ENCODE measurements at regions not wholly inside any gene's neighbourhood (a gene's known extent, or its start where the extent isn't known, plus 50 kb on each side); places are given as distances from the start of the nearest gene placed in this dataset.
A peak's percentile ranks its signal among the peaks of the same experiment; 100 is the strongest.

GRCh38 chr18:56517761-56518160 lies 120.6 kb downstream of the TXNL1 start:
- no peak for TF ChIP-seq CTCF (IDR thresholded peaks at IDR 0.05; ENCODE audit: extremely low read depth, low read depth, low read length)
- no peaks in the 10 kb centered on the region for H3K79me2 ChIP-seq (ENCODE audit: insufficient read depth, low read length)
- DNase-seq (ENCODE audit: insufficient read length, low spot score, missing footprints): peak; percentile 3
- peaks cover 20% of the 10 kb centered on the region for H3K4me1 ChIP-seq (ENCODE audit: insufficient read depth, low read length)
- H3K9me3 ChIP-seq (ENCODE audit: low read depth, low read length): no peaks in the 10 kb centered on the region
- H2AFZ ChIP-seq (ENCODE audit: low read length): no peak overlapping the region
- H3K27ac ChIP-seq (ENCODE audit: low read depth, low read length): no peak overlapping the region
- no peak overlapping the region for H3K4me3 ChIP-seq (ENCODE audit: insufficient read depth, low read length)
- no peaks in the 10 kb centered on the region for H3K27me3 ChIP-seq (ENCODE audit: insufficient read depth, low read length)
- no peaks in the 10 kb centered on the region for H3K36me3 ChIP-seq (ENCODE audit: insufficient read depth, low read length)
- H3K4me2 ChIP-seq (ENCODE audit: insufficient read depth, low read length): no peak overlapping the region
- H4K20me1 ChIP-seq (ENCODE audit: insufficient read depth, low read length): no peaks in the 10 kb centered on the region

- H3K79me2 ChIP-seq (ENCODE audit: insufficient read depth, low read length): no peaks in the 10 kb centered on the region
- peaks cover 16% of the 10 kb centered on the region for H3K4me1 ChIP-seq (ENCODE audit: insufficient read depth, low read length)
- DNase-seq (ENCODE audit: insufficient read length, low spot score, missing footprints): peak; percentile 47
- H4K20me1 ChIP-seq (ENCODE audit: insufficient read depth, low read length): no peaks in the 10 kb centered on the region
- H2AFZ ChIP-seq (ENCODE audit: low read length): no peak overlapping the region
- no peak overlapping the region for H3K4me3 ChIP-seq (ENCODE audit: insufficient read depth, low read length)
- TF ChIP-seq CTCF (IDR thresholded peaks at IDR 0.05; ENCODE audit: extremely low read depth, low read depth, low read length): no peak
- H3K36me3 ChIP-seq (ENCODE audit: insufficient read depth, low read length): no peaks in the 10 kb centered on the region
- H3K9me3 ChIP-seq (ENCODE audit: low read depth, low read length): no peaks in the 10 kb centered on the region
- peak overlapping the region; percentile 51 for H3K4me2 ChIP-seq (ENCODE audit: insufficient read depth, low read length)
- peak overlapping the region; percentile 55 for H3K27ac ChIP-seq (ENCODE audit: low read depth, low read length)
- H3K27me3 ChIP-seq (ENCODE audit: insufficient read depth, low read length): no peaks in the 10 kb centered on the region
These were observed 121.2 kb downstream of the TXNL1 start for GRCh38 chr18:56517196-56517595.

GRCh38 chr18:56516789-56517188 lies 121.6 kb downstream of the TXNL1 start:
- DNase-seq (ENCODE audit: insufficient read length, low spot score, missing footprints): peak; percentile 80
- no peaks in the 10 kb centered on the region for H4K20me1 ChIP-seq (ENCODE audit: insufficient read depth, low read length)
- H2AFZ ChIP-seq (ENCODE audit: low read length): no peak overlapping the region
- H3K4me3 ChIP-seq (ENCODE audit: insufficient read depth, low read length): no peak overlapping the region
- no peak for TF ChIP-seq CTCF (IDR thresholded peaks at IDR 0.05; ENCODE audit: extremely low read depth, low read depth, low read length)
- peak overlapping the region; percentile 51 for H3K4me2 ChIP-seq (ENCODE audit: insufficient read depth, low read length)
- no peaks in the 10 kb centered on the region for H3K79me2 ChIP-seq (ENCODE audit: insufficient read depth, low read length)
- H3K9me3 ChIP-seq (ENCODE audit: low read depth, low read length): no peaks in the 10 kb centered on the region
- H3K4me1 ChIP-seq (ENCODE audit: insufficient read depth, low read length): peaks cover 18% of the 10 kb centered on the region
- no peaks in the 10 kb centered on the region for H3K36me3 ChIP-seq (ENCODE audit: insufficient read depth, low read length)
- peak overlapping the region; percentile 55 for H3K27ac ChIP-seq (ENCODE audit: low read depth, low read length)
- no peaks in the 10 kb centered on the region for H3K27me3 ChIP-seq (ENCODE audit: insufficient read depth, low read length)

- no peaks in the 10 kb centered on the region for H3K36me3 ChIP-seq (ENCODE audit: insufficient read depth, low read length)
- H3K4me1 ChIP-seq (ENCODE audit: insufficient read depth, low read length): peaks cover 19% of the 10 kb centered on the region
- H4K20me1 ChIP-seq (ENCODE audit: insufficient read depth, low read length): no peaks in the 10 kb centered on the region
- no peak overlapping the region for H3K4me3 ChIP-seq (ENCODE audit: insufficient read depth, low read length)
- no peak overlapping the region for H3K27ac ChIP-seq (ENCODE audit: low read depth, low read length)
- no peak overlapping the region for H2AFZ ChIP-seq (ENCODE audit: low read length)
- H3K4me2 ChIP-seq (ENCODE audit: insufficient read depth, low read length): no peak overlapping the region
- H3K27me3 ChIP-seq (ENCODE audit: insufficient read depth, low read length): no peaks in the 10 kb centered on the region
- no peaks in the 10 kb centered on the region for H3K79me2 ChIP-seq (ENCODE audit: insufficient read depth, low read length)
- TF ChIP-seq CTCF (IDR thresholded peaks at IDR 0.05; ENCODE audit: extremely low read depth, low read depth, low read length): no peak
- DNase-seq (ENCODE audit: insufficient read length, low spot score, missing footprints): no peak
- H3K9me3 ChIP-seq (ENCODE audit: low read depth, low read length): no peaks in the 10 kb centered on the region
These were observed 122.9 kb downstream of the TXNL1 start for GRCh38 chr18:56515522-56515921.

Measured in osteoblast (primary cell).